Muscle of leg (tissue), 3 donors: ENCODE measurements at regions not wholly inside any gene's neighbourhood (a gene's known extent, or its start where the extent isn't known, plus 50 kb on each side); places are given as distances from the start of the nearest gene placed in this dataset.
"Not testable (repeated sequence)": the region's sequence is repeated elsewhere in the genome, so short reads cannot be mapped to it uniquely, and the experiment has no call there.

ENCODE experiments used
- DNase-seq: peaks from one replicate; pipeline ENCODE4 v3.0.0; 2013
- H3K27ac ChIP-seq: one replicate; pipeline ENCODE4 v1.5.1; 2013; ENCODE audit warnings: mild to moderate bottlenecking, low read length, control low read depth
- H3K27me3 ChIP-seq: one replicate; pipeline ENCODE4 v1.6.1; 2013; ENCODE audit warnings: low read length; ENCODE audit not compliant: control insufficient read depth, insufficient read depth
- H3K36me3 ChIP-seq: one replicate; pipeline ENCODE4 v1.6.1; 2013; ENCODE audit warnings: low read length; ENCODE audit not compliant: control insufficient read depth, insufficient read depth
- H3K4me1 ChIP-seq: one replicate; pipeline ENCODE4 v1.6.1; 2013; ENCODE audit warnings: low read length; ENCODE audit not compliant: control insufficient read depth, insufficient read depth
- H3K4me3 ChIP-seq: one replicate; pipeline ENCODE4 v1.5.1; 2013; ENCODE audit warnings: low read length, control low read depth
- H3K9me3 ChIP-seq: replicated peaks from 2 replicates; pipeline ENCODE4 v1.6.1; 2013; ENCODE audit warnings: low read depth, low read length; ENCODE audit not compliant: control insufficient read depth
- WGBS: methylation state at CpG from one replicate; pipeline ENCODE4 v1.1.5; 2013; ENCODE audit warnings: missing lambda C conversion rate; ENCODE audit not compliant: insufficient coverage; 5-methylcytosine and 5-hydroxymethylcytosine counted together

- no peaks in the 10 kb centered on the region for H3K27me3 ChIP-seq
- H3K4me1 ChIP-seq = no peaks in the 10 kb centered on the region
- 43% methylated on average over 1 of the region's 1 CpG for WGBS
- H3K4me3 ChIP-seq = no peak overlapping the region
- no peak overlapping the region for H3K27ac ChIP-seq
- no peaks in the 10 kb centered on the region for H3K9me3 ChIP-seq
- DNase-seq = peak; percentile 66
- no peaks in the 10 kb centered on the region for H3K36me3 ChIP-seq
Measured at GRCh38 chr6:144908004-144908403, 622.9 kb downstream of the UTRN start.

- DNase-seq = no peak
- H3K27ac ChIP-seq = no peak overlapping the region
- H3K27me3 ChIP-seq = no peaks in the 10 kb centered on the region
- H3K4me3 ChIP-seq = no peak overlapping the region
- no peaks in the 10 kb centered on the region for H3K4me1 ChIP-seq
- H3K9me3 ChIP-seq = no peaks in the 10 kb centered on the region
- H3K36me3 ChIP-seq = no peaks in the 10 kb centered on the region
- WGBS = 100% methylated on average over 2 of the region's 3 CpGs
Measured at GRCh38 chr6:144909753-144910285, 624.7 kb downstream of the UTRN start.

GRCh38 chr6:144911322-144911721 lies 626.2 kb downstream of the UTRN start:
- no peaks in the 10 kb centered on the region for H3K27me3 ChIP-seq
- H3K36me3 ChIP-seq = no peaks in the 10 kb centered on the region
- DNase-seq = no peak
- no peak overlapping the region for H3K27ac ChIP-seq
- WGBS = 60% methylated on average over 1 of the region's 2 CpGs
- H3K4me1 ChIP-seq = no peaks in the 10 kb centered on the region
- H3K9me3 ChIP-seq = no peaks in the 10 kb centered on the region
- H3K4me3 ChIP-seq = no peak overlapping the region

GRCh38 chr6:144912474-144912873 lies 627.3 kb downstream of the UTRN start:
- no peak overlapping the region for H3K27ac ChIP-seq
- DNase-seq = peak; percentile 20
- no peaks in the 10 kb centered on the region for H3K9me3 ChIP-seq
- no peak overlapping the region for H3K4me3 ChIP-seq
- no peaks in the 10 kb centered on the region for H3K27me3 ChIP-seq
- WGBS = no CpG with 5 or more reads among the region's 2 CpGs
- H3K4me1 ChIP-seq = no peaks in the 10 kb centered on the region
- no peaks in the 10 kb centered on the region for H3K36me3 ChIP-seq

GRCh38 chr6:144918073-144918472 lies 632.9 kb downstream of the UTRN start:
- Histone ChIP-seq H3K4me1 (no peaks in the 10 kb centered on the region), H3K27ac (no peak overlapping the region), H3K36me3 (no peaks in the 10 kb centered on the region), H3K4me3 (no peak overlapping the region), H3K9me3 (no peaks in the 10 kb centered on the region), H3K27me3 (no peaks in the 10 kb centered on the region)
- DNase-seq = no peak
- 75% methylated on average over 3 of the region's 4 CpGs for WGBS

GRCh38 chr6:144919560-144919959 lies 634.4 kb downstream of the UTRN start:
- Histone ChIP-seq H3K36me3 (no peaks in the 10 kb centered on the region), H3K27me3 (no peaks in the 10 kb centered on the region), H3K4me1 (no peaks in the 10 kb centered on the region), H3K4me3 (no peak overlapping the region), H3K9me3 (no peaks in the 10 kb centered on the region), H3K27ac (no peak overlapping the region)
- no peak for DNase-seq
- no CpG with 5 or more reads among the region's 2 CpGs for WGBS

GRCh38 chr6:144920391-144920961 lies 635.3 kb downstream of the UTRN start:
- WGBS = 100% methylated on average over 2 of the region's 4 CpGs
- no peak for DNase-seq
- Histone ChIP-seq H3K36me3 (no peaks in the 10 kb centered on the region), H3K9me3 (no peaks in the 10 kb centered on the region), H3K27ac (no peak overlapping the region), H3K4me1 (no peaks in the 10 kb centered on the region), H3K4me3 (no peak overlapping the region), H3K27me3 (no peaks in the 10 kb centered on the region)

- Histone ChIP-seq H3K9me3 (no peaks in the 10 kb centered on the region), H3K4me1 (no peaks in the 10 kb centered on the region), H3K27ac (no peak overlapping the region), H3K36me3 (no peaks in the 10 kb centered on the region), H3K4me3 (no peak overlapping the region), H3K27me3 (no peaks in the 10 kb centered on the region)
- 82% methylated on average over 4 of the region's 6 CpGs for WGBS
- no peak for DNase-seq
Measured at GRCh38 chr6:144921206-144921975, 636.3 kb downstream of the UTRN start.

GRCh38 chr6:144922120-144922722 lies 637.1 kb downstream of the UTRN start:
- no peaks in the 10 kb centered on the region for H3K9me3 ChIP-seq
- no peak overlapping the region for H3K27ac ChIP-seq
- WGBS = no CpG with 5 or more reads among the region's 3 CpGs
- peak; percentile 45 for DNase-seq
- H3K4me3 ChIP-seq = no peak overlapping the region
- no peaks in the 10 kb centered on the region for H3K4me1 ChIP-seq
- no peaks in the 10 kb centered on the region for H3K27me3 ChIP-seq
- H3K36me3 ChIP-seq = no peaks in the 10 kb centered on the region

GRCh38 chr6:144922771-144923490 lies 637.8 kb downstream of the UTRN start:
- not testable (repeated sequence) for H3K4me3 ChIP-seq, H3K36me3 ChIP-seq, DNase-seq, H3K4me1 ChIP-seq, H3K27ac ChIP-seq, H3K9me3 ChIP-seq, H3K27me3 ChIP-seq
- WGBS = no CpG with 5 or more reads among the region's 5 CpGs
